NCI-H446 treated with DMSO at 0.1 percent for 48 hours (cell line): ENCODE measurements at regions not wholly inside any gene's neighbourhood (a gene's known extent, or its start where the extent isn't known, plus 50 kb on each side); places are given as distances from the start of the nearest gene placed in this dataset.
"Not testable (repeated sequence)": the region's sequence is repeated elsewhere in the genome, so short reads cannot be mapped to it uniquely, and the experiment has no call there.

Experiments
- DNase-seq: peaks from one replicate; lab custom pipeline; 2025; lab: John Stamatoyannopoulos, UW

DNA sequence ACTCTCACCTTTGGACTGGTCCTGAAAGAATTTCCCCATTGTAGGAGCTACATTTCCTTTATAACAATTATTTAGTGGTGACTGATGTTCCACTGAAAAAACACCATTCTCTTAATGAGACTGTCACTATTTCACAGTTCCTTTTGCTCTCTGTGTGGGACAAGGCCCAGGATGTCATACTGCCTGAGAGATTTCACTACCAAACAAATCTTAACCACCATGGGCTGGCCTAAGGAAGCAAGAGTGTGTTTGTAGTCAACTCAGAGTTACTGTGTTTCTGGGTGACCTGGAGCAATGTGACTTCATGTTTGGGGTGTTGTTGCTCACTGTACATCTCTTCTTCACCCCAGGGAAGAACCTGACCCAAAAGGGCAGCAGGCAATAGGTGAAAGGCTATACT, 50.1 kb upstream of the ZNF608 start:
- DNase-seq, result no peak

DNA sequence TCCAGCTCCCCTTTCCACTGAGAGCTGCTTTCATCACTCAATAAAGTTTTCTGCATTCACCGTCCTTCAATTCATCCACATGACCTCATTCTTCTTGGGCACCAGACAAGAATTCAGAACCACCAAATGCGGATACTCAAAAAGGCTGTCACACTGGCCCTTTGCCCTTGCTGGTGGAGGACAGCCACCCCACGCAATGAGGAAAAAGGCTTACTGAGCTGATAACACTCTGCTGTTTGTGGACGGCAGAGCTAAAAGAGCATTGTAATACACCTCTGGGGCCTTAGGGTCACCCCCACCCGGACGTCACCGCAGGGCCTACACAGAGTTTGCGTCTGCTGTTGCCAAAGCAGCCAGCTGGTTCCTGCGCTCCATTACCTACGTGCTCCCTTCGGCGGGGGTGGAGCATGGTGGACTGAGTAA, 51.2 kb upstream of the ZNF608 start:
- DNase-seq, result no peak

DNA sequence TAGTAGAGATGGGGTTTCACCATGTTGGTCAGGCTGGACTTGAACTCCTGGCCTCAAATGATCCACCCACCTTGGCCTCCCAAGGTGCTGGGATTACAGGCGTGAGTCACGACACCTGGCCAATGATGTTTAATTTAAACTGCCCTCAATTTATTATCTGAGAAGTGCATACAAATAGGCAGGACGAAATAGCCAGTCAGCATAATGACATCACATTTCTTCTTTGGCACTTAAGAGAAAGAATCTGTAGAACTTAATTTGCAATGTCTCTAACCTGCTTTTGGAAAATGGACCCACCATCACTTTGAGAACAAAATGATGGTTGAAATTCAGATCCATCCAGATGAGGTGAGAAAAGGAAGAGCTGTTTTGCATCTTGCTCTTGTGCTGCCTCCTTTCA, 52.5 kb upstream of the ZNF608 start:
- no peak for DNase-seq

DNA sequence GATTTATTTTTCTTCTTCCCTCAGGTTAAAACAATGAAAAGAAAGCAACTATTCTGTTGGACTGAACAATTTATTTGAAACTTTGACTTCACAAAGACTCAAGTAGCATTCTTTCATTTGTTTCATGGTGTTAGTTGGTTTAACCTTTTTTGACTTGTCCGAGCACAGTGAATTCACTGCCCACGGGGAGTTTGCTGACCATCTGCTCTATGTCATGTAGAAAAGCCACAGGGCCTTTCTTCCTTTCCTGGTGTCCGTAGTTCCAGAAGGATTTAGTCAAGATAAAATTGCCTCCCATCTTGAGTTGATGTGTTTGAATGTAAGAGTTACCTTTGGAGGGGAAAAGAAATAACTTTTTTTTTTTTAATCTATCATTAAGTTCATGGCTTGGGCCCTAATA, 55.1 kb upstream of the ZNF608 start:
- no peak for DNase-seq

DNA sequence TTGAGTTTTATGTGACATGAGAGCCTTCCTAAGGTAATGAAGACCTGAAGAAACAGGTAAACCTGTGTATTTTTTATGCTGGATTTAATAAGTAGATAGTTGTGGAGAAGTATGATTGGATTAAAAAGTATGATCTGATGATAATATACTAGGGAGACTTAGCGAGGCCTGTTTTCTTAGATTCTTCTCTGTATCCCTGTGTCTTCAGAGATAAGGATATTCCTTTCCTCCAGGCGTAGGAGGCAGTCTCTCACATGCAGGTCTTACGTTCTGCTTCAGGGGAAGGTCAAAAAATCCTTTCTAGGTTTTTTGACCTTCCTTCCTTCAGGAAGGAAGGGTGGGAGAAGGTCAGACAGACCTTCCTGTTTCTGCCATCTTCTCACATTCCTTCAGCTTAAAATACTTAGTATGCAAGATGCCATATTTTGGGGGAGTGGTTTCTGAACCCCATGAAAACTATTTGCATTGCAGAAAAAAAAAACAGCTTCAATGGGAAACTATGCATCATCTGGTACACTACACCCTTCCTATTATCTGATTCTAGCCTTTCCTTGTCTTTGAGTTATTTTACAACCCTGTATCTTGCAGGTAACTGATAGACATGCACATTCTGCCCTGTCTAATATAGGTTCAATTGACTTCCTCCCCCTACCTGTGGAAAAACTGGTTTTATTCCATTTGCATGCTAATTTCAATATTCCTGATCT, 57.3 kb upstream of the ZNF608 start:
- DNase-seq, result no peak

DNA sequence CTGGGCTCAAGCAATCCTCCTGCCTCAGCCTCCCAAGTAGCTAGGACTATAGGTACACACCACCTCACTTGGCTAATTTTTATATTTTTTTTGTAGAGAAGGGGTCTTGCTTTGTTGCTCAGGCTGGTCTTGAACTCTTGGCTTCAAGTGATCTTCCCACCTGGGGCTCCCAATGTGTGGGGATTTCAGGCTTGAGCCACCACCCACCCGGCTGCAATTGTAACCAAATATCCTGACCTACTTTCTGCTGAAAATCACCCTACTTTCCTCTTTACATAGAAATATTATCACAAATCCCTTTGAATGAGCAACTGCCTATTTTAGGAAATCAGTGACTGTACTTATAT, 59.6 kb upstream of the ZNF608 start:
- no peak for DNase-seq

DNA sequence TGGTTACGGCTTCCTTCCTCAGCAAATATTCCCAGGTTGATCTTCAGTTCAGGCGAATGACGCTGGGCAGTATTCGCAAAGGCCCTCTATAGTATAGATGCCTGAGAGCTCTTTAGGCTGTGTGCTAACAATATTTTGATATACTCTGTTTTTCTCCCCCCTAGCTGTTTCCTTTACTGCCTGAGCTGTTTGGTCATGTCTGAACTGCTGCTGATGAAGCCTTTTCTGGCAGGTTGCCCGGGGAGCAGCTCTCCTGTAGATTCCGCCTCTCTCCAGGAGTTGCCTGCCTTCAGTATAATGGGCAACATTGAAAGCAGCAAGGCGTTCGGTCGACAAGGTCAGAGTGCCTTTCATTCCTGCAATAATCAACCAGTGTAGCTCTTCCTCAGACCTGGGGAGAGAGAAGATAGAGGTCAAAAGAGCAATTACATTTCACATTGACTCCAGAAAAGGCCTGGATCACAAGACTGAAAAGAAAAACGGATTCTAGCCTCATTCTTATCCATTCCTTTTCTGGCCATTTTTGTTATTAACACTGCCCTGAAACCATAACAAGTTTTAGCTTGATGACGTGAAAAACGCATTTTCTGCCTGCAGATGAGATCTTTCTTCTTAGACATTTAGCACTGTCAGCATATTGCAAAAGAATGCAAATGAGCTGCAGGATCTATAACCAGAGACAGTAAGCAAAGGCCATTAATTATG, 60.1 kb upstream of the ZNF608 start:
- peak; percentile 86 for DNase-seq

DNA sequence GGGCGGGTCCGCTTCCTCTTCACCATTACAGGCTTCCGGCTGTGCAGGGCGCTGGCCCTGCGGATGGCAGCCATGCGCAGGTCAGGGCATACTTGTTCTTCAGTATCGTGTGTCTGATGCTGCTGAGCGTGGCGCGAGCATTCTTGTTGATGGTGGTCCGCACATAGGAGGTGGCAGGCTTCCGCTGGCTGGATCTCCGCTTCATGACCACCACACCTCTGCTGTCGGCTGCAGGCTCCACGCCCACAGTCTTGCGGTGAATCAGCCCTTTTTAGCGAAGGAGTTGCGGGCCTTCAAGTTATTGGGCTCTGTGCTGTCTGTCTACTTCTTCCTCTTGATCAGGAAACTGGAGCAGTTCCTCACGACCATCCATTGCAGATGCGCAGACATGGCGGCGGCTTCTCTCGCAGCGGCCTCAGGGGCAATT, 62.4 kb upstream of the ZNF608 start:
- no peak for DNase-seq

DNA sequence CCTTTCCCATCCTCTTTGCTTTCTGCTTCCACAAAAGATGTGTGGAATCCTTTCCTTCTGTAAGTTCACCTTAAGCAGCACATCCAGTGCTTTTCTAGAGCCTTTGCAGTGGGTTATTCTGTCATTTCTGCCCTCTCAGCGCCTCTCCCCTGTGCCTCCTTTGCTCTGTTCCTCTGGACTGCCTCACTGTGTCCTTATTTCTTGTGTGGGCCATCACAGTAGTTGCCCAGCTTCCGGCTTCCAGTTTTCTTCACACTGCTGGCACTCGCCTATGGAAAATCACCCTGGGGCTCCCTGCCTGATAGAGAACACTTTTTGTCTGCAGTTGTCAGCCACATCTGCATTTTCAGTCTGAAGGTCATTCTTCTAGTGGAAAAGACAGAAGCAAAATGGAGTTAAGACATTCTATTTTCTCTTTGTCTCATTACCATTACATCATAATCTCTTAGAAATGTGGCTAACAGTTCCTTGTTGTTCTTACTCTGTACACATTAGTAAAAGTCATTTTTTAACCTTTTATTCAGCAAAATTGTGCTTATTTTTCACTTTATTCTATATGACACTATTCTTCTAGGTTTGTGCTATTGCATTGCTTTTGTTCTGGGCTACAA, 64.1 kb upstream of the ZNF608 start:
- no peak for DNase-seq

DNA sequence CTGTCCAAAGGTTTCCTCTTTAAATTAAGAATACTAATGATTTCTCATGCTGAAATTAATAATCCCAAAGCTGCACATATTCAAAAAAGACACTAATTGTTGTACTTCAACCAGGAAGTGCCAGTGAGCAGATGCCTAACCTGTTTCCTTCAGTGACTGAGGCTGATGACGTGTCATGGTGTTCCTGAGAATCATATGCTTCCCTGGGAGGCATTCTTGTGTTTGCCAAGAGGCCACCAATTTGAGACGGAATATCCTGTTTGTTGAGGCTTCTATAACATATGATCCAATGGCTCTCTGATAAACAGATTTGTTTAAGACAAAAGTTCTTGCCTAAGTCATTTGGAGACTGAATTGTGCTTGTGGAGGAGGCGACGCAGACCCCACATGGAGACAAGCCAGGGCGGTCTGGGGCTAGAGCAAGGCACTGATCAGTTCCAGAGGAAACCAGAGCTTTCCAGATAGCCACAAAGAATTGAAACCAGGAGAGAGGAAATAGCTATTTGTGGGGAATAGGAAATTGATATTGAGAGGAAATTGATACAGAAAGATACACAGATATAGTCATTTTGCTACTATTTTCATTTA, 66.4 kb upstream of the ZNF608 start:
- no peak for DNase-seq

DNA sequence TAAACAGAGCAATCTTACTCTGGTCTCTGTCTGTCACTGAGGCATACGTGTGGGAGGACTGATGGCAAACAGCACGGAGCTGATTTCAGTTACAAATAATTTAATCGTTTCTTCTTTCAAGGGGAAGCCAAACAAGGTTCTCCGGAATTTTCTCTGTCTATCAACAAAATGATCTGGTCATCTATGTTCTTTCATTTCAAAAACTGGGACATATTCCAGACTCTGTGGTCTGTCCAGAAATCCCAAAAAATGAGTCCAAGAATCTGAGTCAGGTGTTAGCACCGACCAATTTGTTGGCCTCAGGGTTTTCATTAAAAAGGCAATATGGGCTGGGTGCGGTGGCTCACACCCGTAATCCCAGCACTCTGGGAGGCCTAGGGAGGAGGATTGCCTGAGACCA, 69.9 kb upstream of the ZNF608 start:
- DNase-seq, result no peak

DNA sequence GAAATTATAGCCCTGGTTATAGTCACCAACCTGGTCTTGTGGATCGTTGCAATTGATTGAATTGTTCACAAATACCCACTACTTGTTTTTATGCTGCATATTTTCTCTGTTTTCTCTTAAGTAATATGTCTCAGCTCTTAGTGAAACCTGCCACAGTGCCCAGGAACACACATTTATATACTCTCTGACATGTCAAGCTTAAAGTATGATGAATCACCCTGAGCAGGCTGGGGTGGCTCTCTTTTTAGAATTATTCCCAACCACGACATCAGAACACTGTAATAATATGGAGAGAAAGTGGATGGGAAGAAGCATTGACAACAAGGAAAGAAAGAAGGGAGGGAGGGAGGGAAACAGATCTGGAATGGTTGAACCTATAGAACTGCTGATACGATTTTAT, 72.8 kb upstream of the ZNF608 start:
- DNase-seq, result no peak

DNA sequence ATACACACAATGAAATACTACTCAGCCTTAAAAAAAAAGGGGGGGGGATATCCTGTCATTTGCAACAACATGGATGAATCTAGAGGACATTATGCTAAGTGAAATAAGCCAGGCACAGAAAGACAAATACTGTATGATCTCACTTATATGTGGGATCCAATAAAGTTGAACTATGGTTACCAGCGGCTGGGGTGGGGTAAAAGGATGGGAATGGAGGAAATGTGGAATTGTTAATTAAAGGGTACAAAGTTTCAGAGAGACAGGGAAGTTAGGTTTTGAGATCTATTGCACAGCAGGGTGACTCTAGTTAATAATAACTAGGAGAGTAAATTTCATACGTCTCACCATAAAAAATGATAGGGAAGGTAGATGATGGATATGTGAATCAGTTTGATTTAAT, 76.2 kb upstream of the ZNF608 start:
- no peak for DNase-seq

DNA sequence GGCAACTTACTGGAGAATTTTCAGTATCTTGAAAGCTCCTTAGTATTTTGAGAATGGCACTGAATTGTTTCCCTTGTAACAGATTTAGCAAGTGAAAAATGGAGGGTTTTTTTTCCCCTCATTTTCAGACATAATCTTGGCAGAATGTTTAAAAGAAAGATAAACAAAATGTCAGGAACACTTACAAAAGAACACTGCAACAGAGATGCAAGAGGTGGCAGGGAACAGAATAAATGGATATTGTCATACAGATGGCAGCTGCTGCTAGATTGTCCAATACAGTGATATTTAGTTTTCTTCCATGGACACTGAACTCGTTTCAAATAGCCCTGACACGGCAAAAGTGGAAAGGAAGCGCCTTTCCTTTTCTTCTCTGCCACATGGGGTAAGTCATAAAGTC, 76.9 kb upstream of the ZNF608 start:
- no peak for DNase-seq

DNA sequence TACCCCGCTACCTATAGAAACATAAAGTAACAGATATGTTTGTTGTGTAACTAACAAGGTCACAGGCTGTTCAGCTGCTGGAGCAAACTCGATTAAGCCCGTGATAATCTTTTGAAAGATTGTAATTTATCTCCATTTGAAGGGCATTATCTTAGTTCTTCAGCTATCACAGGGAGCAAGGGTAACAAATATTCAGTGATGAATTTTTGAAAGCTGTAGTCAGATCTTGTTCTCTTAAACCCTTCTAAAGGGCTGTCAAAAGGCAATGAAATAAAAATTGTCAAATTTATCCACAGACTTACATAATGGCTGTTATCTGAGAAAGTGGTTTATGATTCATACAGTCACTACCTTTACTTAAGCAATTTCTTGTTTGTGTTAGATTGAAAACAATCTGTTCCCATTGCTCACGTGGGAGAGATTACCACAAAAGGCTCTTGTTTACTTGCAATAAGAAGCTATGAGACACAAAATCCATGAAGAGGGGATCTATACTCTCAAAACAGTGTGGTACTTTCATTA, 78.3 kb upstream of the ZNF608 start:
- no peak for DNase-seq

DNA sequence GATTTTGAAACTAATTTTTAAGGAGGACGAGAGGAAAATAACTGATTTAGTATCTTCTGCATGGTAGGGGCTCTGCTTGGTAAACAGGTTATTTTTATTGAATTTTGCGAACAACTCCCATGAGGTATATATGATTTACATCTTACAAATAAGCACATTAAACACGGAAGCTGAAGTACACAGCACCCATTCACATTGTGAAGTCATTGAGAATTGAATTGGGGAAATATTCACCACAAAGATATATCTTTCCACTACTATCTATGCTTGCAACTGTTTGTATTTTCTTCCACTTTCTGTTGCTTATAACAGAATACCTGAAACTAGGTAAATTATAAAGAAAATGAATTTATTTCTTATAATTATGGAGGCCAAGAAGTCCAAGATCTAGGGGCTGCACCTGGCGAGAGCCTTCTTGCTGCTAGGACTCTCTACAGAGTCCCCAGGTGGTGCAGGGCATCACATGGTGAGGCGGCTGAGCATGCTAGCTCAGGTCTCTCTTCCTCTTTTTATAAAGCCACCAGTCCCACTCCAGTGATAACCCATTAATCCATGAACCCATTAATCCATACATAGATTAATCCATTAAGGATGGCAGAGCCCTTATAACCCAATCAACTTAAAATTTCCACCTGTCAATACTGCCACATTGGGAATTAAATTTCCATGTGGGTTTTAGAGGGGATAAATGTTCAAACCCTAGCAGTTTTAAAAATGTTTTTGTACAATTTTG, 79.0 kb upstream of the ZNF608 start:
- DNase-seq, result no peak

DNA sequence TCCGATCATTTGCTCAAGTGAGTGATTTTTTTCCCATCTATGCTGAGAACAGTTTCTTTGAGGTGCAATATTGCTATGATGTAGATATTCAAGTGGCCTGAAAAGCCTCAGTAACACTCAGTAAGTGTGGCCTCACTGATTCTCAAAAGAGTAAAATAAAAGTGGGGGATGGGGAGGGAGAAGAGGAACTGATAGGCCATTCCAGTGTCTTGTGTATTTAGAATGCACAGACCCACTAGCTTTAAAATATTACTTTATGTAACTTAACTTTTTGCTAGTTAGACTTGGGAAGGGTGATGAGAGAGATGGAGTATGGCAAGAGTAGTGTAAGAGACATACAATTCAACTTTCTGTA, 79.5 kb upstream of the ZNF608 start:
- DNase-seq, result no peak

DNA sequence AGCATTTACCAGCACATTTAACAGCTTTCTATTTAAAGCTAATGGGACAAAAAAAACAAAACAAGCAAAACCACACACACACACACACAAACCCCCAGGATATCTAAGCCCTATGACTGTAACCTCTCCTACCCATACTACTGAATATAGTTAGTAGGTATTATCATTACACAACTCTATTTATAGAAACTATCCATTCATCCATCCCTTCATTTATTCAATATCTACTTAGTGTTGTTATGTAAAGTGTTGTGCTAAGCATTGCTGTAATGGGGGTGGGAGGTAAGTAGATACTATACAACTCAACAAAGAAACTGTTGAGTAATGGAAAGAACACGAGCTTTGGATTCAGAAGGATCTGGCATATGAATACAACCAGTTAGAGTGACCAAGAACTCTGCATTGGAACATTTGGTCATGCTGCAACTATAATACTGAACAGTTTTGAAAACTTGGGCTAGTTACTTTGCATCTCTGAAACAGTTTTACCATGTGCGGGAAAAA, 82.3 kb upstream of the ZNF608 start:
- DNase-seq, result no peak

DNA sequence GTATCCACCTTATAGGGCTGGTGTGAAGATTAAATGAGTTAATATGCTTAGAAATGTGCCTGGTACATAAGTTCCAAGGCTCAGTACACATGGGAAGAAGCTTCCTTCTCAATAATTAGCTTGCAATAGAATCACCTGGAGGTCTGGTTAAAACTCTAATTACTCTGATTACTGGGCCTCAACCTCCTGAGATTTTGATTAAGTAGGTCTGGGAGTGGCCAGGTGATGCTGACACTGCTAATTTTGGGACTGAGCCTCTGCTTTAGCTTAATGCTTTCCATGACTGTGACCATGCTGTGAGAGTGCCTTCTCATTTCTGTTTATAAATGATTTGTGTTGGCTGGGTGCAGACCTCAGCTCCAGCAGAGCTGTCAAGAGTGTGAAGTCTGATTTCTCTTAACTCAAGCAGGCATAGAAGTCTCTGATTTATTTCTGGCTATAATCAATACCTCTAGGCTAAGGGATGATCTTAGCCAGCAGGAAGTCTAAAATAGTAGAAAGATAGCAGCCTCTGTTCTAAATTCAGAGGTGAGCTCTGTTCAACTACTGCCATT, 85.3 kb upstream of the ZNF608 start:
- DNase-seq, result no peak

DNA sequence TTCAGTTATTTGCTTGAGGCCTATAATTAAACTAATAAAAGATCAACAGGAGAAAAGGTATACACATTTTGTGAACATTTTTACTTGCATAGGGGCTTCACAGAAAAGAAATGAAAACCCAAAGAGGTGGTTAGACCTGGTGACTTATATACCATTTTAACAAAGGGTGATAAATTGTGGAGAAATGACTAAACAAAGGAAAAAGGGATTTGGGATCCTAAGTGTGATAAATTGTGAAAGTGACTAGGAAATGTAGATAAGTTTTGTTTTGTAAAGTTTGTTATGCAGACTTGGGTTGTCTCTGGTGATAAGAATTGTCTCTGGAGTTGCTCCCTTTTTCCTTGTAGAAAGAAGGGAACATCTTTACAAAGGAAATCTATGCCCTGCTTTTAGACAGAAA, 86.1 kb upstream of the ZNF608 start:
- no peak for DNase-seq

DNA sequence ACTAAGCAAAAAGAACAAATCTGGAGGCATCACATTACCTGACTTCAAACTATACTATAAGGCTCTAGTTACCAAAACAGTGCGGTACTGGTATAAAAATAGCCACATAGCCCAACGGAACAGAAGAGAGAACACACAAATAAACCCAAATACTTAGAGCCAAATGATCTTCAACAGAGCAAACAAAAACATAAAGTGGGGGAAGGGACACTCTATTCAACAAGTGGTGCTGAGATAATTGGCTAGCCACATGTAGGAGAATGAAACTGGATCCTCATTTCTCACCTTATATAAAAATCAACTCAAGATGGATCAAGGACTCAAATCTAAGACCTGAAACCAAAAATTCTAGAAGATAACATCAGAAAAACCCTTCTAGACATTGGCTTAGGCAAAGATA, 89.9 kb upstream of the ZNF608 start:
- DNase-seq, result not testable (repeated sequence)
